Endodermal cell (in vitro differentiated cells): ENCODE measurements at regions not wholly inside any gene's neighbourhood (a gene's known extent, or its start where the extent isn't known, plus 50 kb on each side); places are given as distances from the start of the nearest gene placed in this dataset.

ENCODE experiments used
- DNase-seq: peaks from one replicate; pipeline ENCODE4 v3.0.0-alpha.2; 2017
- H3K27ac ChIP-seq: 2 replicates; pipeline ENCODE4 v1.5.1; 2013; ENCODE audit warnings: mild to moderate bottlenecking, low read depth, low read length, moderate library complexity
- H3K27me3 ChIP-seq: 2 replicates; pipeline ENCODE4 v1.6.1; 2013; ENCODE audit warnings: mild to moderate bottlenecking, low read length, moderate library complexity; ENCODE audit not compliant: insufficient read depth, control insufficient read depth, poor library complexity, severe bottlenecking
- H3K36me3 ChIP-seq: 2 replicates; pipeline ENCODE4 v1.7.0; 2013; ENCODE audit warnings: mild to moderate bottlenecking, low read length, moderate library complexity; ENCODE audit not compliant: control insufficient read depth, insufficient read depth
- H3K4me1 ChIP-seq: one replicate; pipeline ENCODE4 v1.7.0; 2013; ENCODE audit warnings: low read length; ENCODE audit not compliant: control insufficient read depth, insufficient read depth
- H3K4me3 ChIP-seq: 2 replicates; pipeline ENCODE4 v1.5.1; 2013; ENCODE audit warnings: mild to moderate bottlenecking, low read length, moderate library complexity
- H3K9ac ChIP-seq: 2 replicates; pipeline ENCODE4 v1.6.1; 2013; ENCODE audit warnings: mild to moderate bottlenecking, low read length, moderate library complexity; ENCODE audit not compliant: poor library complexity, severe bottlenecking; ENCODE audit errors: extremely low read depth
- H3K9me3 ChIP-seq: 2 replicates; pipeline ENCODE4 v1.6.1; 2013; ENCODE audit warnings: mild to moderate bottlenecking, low read length, moderate library complexity; ENCODE audit not compliant: control insufficient read depth
- H3K27ac Mint-ChIP-seq: 2 replicates; pipeline ENCODE4 v1.8.0; 2020; ENCODE audit warnings: mixed read lengths
- H3K27me3 Mint-ChIP-seq: 2 replicates; pipeline ENCODE4 v1.8.0; 2021; ENCODE audit warnings: mild to moderate bottlenecking, mixed read lengths; ENCODE audit not compliant: insufficient read depth
- H3K36me3 Mint-ChIP-seq: 2 replicates; pipeline ENCODE4 v1.8.0; 2020; ENCODE audit warnings: low read depth, mixed read lengths
- H3K4me1 Mint-ChIP-seq: 2 replicates; pipeline ENCODE4 v1.8.0; 2020; ENCODE audit warnings: mixed read lengths
- H3K4me3 Mint-ChIP-seq: 2 replicates; pipeline ENCODE4 v1.8.0; 2020; ENCODE audit warnings: mild to moderate bottlenecking, moderate library complexity, mixed read lengths
- H3K9me3 Mint-ChIP-seq: 2 replicates; pipeline ENCODE4 v1.8.0; 2020; ENCODE audit warnings: mild to moderate bottlenecking, mixed read lengths
- CTCF ChIP-seq: fragments of 200-600 bp; sonication (generic); conservative IDR thresholded peaks from 2 replicates; pipeline ENCODE4 v1.5.0; 2021; ENCODE audit warnings: antibody characterized with exemption, mild to moderate bottlenecking
- WGBS, 2 experiments: methylation state at CpG; one replicate each; pipeline versions ENCODE4 v1.1.5 to v1.1.7; 2013; ENCODE audit warnings: missing lambda C conversion rate in 2 of 2, mixed read lengths in 1 of 2; ENCODE audit not compliant: insufficient coverage in 1 of 2, insufficient read length in 1 of 2; 5-methylcytosine and 5-hydroxymethylcytosine counted together

GRCh38 chr3:146770301-146770700 lies 165.2 kb upstream of the PLSCR5 start:
- Mint-ChIP-seq H3K9me3 (peaks cover 22% of the 10 kb centered on the region), H3K27me3 (no peaks in the 10 kb centered on the region), H3K4me1 (peaks cover 14% of the 10 kb centered on the region), H3K36me3 (peaks cover 10% of the 10 kb centered on the region), H3K27ac (no peak overlapping the region), H3K4me3 (no peak overlapping the region)
- H3K27me3 ChIP-seq = no peaks in the 10 kb centered on the region
- DNase-seq = no peak
- no peak overlapping the region for H3K27ac ChIP-seq
- peaks cover 10% of the 10 kb centered on the region for H3K9me3 ChIP-seq
- TF ChIP-seq CTCF = no peak
- 97 to 100% methylated on average over 2 of the region's 2 CpGs for WGBS, 2 experiments
- H3K4me3 ChIP-seq = peak overlapping the region; percentile 8
- no peak overlapping the region for H3K9ac ChIP-seq
- H3K36me3 ChIP-seq = no peaks in the 10 kb centered on the region
- no peaks in the 10 kb centered on the region for H3K4me1 ChIP-seq

DNA sequence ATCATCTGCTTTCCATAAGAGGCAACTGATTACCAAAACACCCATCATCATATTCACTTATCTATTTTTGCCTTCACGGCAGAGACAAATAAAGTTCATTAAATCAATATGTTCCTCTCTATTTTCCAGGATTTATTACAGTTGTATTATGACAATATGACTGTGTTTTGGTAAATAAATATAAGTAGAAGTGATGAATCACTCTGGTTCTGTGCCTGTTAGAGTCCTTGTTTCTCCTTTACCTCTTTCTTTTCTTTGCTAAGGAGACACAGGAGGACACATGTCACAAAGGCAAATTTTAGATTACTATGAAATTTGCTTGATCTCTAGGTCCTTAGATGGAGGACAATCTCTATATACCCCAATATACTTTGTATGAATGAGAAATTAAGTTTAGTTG lies 152.6 kb upstream of the PLSCR5 start:
- H3K27ac Mint-ChIP-seq = no peak overlapping the region
- no peak for DNase-seq
- H3K9ac ChIP-seq = no peak overlapping the region
- H3K9me3 Mint-ChIP-seq = no peaks in the 10 kb centered on the region
- no peaks in the 10 kb centered on the region for H3K27me3 ChIP-seq
- H3K4me1 Mint-ChIP-seq = no peaks in the 10 kb centered on the region
- TF ChIP-seq CTCF = no peak
- no peaks in the 10 kb centered on the region for H3K36me3 ChIP-seq
- H3K36me3 Mint-ChIP-seq = no peaks in the 10 kb centered on the region
- 90% methylated on average over 1 of the region's 1 CpG; no CpG with 5 or more reads in 1 of the 2 experiments for WGBS, 2 experiments
- H3K27ac ChIP-seq = no peak overlapping the region
- no peaks in the 10 kb centered on the region for H3K4me1 ChIP-seq
- H3K4me3 Mint-ChIP-seq = no peak overlapping the region
- no peaks in the 10 kb centered on the region for H3K9me3 ChIP-seq
- H3K27me3 Mint-ChIP-seq = no peaks in the 10 kb centered on the region
- H3K4me3 ChIP-seq = no peak overlapping the region

- H3K4me3 ChIP-seq = no peak overlapping the region
- Mint-ChIP-seq H3K27ac (no peak overlapping the region), H3K4me1 (peaks cover 6% of the 10 kb centered on the region)
Measured at GRCh38 chr3:146750196-146750595, 145.1 kb upstream of the PLSCR5 start.

More at GRCh38 chr3:146750196-146750595, 145.1 kb upstream of the PLSCR5 start:
- Mint-ChIP-seq H3K27me3 (no peaks in the 10 kb centered on the region), H3K9me3 (no peaks in the 10 kb centered on the region), H3K36me3 (no peaks in the 10 kb centered on the region), H3K4me3 (no peak overlapping the region)
- DNase-seq = no peak
- Histone ChIP-seq H3K9ac (no peak overlapping the region), H3K27me3 (no peaks in the 10 kb centered on the region), H3K4me1 (no peaks in the 10 kb centered on the region), H3K27ac (no peak overlapping the region), H3K9me3 (no peaks in the 10 kb centered on the region), H3K36me3 (no peaks in the 10 kb centered on the region)
- WGBS, 2 experiments = 89 to 100% methylated on average over 1 to 2 of the region's 2 CpGs
- no peak for TF ChIP-seq CTCF
